NT2/D1 (cell line): ENCODE measurements at regions not wholly inside any gene's neighbourhood (a gene's known extent, or its start where the extent isn't known, plus 50 kb on each side); places are given as distances from the start of the nearest gene placed in this dataset.

Experiments used
- DNase-seq: peaks from one replicate; pipeline ENCODE4 v3.0.0-alpha.2; 2011; ENCODE audit warnings: low read depth, low spot score
- H3K27me3 ChIP-seq: 2 replicates; pipeline ENCODE4 v1.6.0; 2011; ENCODE audit warnings: mild to moderate bottlenecking; ENCODE audit not compliant: insufficient read length, insufficient read depth
- H3K36me3 ChIP-seq: 2 replicates; pipeline ENCODE4 v1.6.1; 2011; ENCODE audit warnings: mild to moderate bottlenecking, low read length, mixed read lengths; ENCODE audit not compliant: insufficient read depth, insufficient read length
- H3K4me1 ChIP-seq: 2 replicates; pipeline ENCODE4 v1.5.1; 2011; ENCODE audit not compliant: insufficient read depth, insufficient read length
- H3K4me3 ChIP-seq: 2 replicates; pipeline ENCODE4 v1.5.1; 2011; ENCODE audit warnings: low read depth; ENCODE audit not compliant: insufficient read length
- H3K9ac ChIP-seq: 2 replicates; pipeline ENCODE4 v1.6.0; 2011; ENCODE audit warnings: low read depth; ENCODE audit not compliant: insufficient read length
- H3K9me3 ChIP-seq: 2 replicates; pipeline ENCODE4 v1.5.1; 2011; ENCODE audit warnings: mild to moderate bottlenecking, low read length; ENCODE audit not compliant: insufficient read depth
- SUZ12 ChIP-seq: IDR thresholded peaks from 2 replicates; pipeline ENCODE4 v1.6.1; 2011; ENCODE audit not compliant: insufficient read length, insufficient read depth; ENCODE audit errors: extremely low read depth
- YY1 ChIP-seq: IDR thresholded peaks from 2 replicates; pipeline ENCODE4 v1.6.1; 2011; ENCODE audit not compliant: insufficient read length, insufficient read depth
- ZNF274 ChIP-seq: IDR thresholded peaks from 2 replicates; pipeline ENCODE4 v1.6.1; 2011; ENCODE audit warnings: mild to moderate bottlenecking, low read depth, low read length

- no peaks in the 10 kb centered on the region for H3K27me3 ChIP-seq
- DNase-seq, result no peak
- no peak overlapping the region for H3K9ac ChIP-seq
- TF ChIP-seq SUZ12 (no peak), YY1 (no peak), ZNF274 (no peak)
- no peaks in the 10 kb centered on the region for H3K36me3 ChIP-seq
- H3K4me3 ChIP-seq, result no peak overlapping the region
- peaks cover 4% of the 10 kb centered on the region; the same call in 1 of the 2 replicates for H3K9me3 ChIP-seq
- H3K4me1 ChIP-seq, result no peaks in the 10 kb centered on the region
These were observed 336.6 kb upstream of the CWC22 start for GRCh38 chr2:180343528-180344345.

DNA sequence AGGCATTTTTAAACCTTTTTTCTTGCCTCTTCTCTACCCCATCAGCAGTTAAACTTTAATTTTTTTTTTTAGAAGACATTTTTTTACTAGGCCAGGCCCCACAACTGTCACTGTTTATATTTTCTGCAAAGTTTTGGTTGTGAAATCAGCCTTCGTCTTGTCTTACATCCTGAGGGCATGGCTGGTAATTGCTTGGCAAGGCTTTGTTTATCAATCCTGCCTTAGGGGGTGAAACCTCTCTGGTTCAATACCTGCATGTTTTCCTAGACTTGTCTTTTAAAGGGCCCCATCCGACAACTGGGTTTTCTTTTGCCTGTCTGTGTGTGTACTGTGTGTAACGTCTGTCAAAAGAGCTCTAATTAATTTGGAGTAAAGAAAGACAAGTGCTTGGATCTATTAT lies 330.0 kb upstream of the CWC22 start:
- no peak overlapping the region for H3K9ac ChIP-seq
- H3K27me3 ChIP-seq, result no peaks in the 10 kb centered on the region
- TF ChIP-seq SUZ12 (no peak), YY1 (no peak), ZNF274 (no peak)
- DNase-seq, result no peak
- no peaks in the 10 kb centered on the region for H3K4me1 ChIP-seq
- H3K9me3 ChIP-seq, result peaks cover 46% of the 10 kb centered on the region
- no peaks in the 10 kb centered on the region for H3K36me3 ChIP-seq
- no peak overlapping the region for H3K4me3 ChIP-seq

GRCh38 chr2:180336550-180336949 lies 329.5 kb upstream of the CWC22 start:
- TF ChIP-seq YY1 (no peak), ZNF274 (no peak), SUZ12 (no peak)
- DNase-seq, result no peak
- H3K4me1 ChIP-seq, result no peaks in the 10 kb centered on the region
- H3K9ac ChIP-seq, result no peak overlapping the region
- no peak overlapping the region for H3K4me3 ChIP-seq
- peaks cover 46% of the 10 kb centered on the region for H3K9me3 ChIP-seq
- H3K27me3 ChIP-seq, result no peaks in the 10 kb centered on the region
- no peaks in the 10 kb centered on the region for H3K36me3 ChIP-seq

- H3K9ac ChIP-seq, result no peak overlapping the region
- no peak overlapping the region for H3K4me3 ChIP-seq
- H3K36me3 ChIP-seq, result no peaks in the 10 kb centered on the region
- no peaks in the 10 kb centered on the region for H3K27me3 ChIP-seq
- TF ChIP-seq YY1 (no peak), SUZ12 (no peak), ZNF274 (no peak)
- no peaks in the 10 kb centered on the region for H3K4me1 ChIP-seq
- DNase-seq, result no peak
- H3K9me3 ChIP-seq, result peaks cover 46% of the 10 kb centered on the region
These were observed 327.4 kb upstream of the CWC22 start for GRCh38 chr2:180334514-180334913.

- no peak overlapping the region for H3K4me3 ChIP-seq
- TF ChIP-seq YY1, result no peak
- no peak for TF ChIP-seq SUZ12
- TF ChIP-seq ZNF274, result no peak
- no peaks in the 10 kb centered on the region for H3K36me3 ChIP-seq
- H3K9me3 ChIP-seq, result no peaks in the 10 kb centered on the region
- H3K9ac ChIP-seq, result no peak overlapping the region
- H3K27me3 ChIP-seq, result no peaks in the 10 kb centered on the region
- no peaks in the 10 kb centered on the region for H3K4me1 ChIP-seq
- DNase-seq, result peak; percentile 20
These were observed 321.8 kb upstream of the CWC22 start for GRCh38 chr2:180328795-180329422.

- Histone ChIP-seq H3K4me3 (no peak overlapping the region), H3K9ac (no peak overlapping the region), H3K27me3 (no peaks in the 10 kb centered on the region), H3K4me1 (no peaks in the 10 kb centered on the region), H3K36me3 (no peaks in the 10 kb centered on the region), H3K9me3 (no peaks in the 10 kb centered on the region)
- DNase-seq, result no peak
- no peak for TF ChIP-seq ZNF274
- TF ChIP-seq YY1, result no peak
- no peak for TF ChIP-seq SUZ12
These were observed 320.1 kb upstream of the CWC22 start for GRCh38 chr2:180327185-180327584.

- no peak for DNase-seq
- no peak overlapping the region for H3K9ac ChIP-seq
- H3K36me3 ChIP-seq, result no peaks in the 10 kb centered on the region
- H3K4me1 ChIP-seq, result no peaks in the 10 kb centered on the region
- 0 out of 2 replicates have a peak, but pooled peaks cover 5% of the 10 kb centered on the region for H3K9me3 ChIP-seq
- H3K27me3 ChIP-seq, result no peaks in the 10 kb centered on the region
- no peak overlapping the region for H3K4me3 ChIP-seq
- TF ChIP-seq ZNF274 (no peak), YY1 (no peak), SUZ12 (no peak)
These were observed 318.5 kb upstream of the CWC22 start for GRCh38 chr2:180325416-180326120.
